HCT116 (cell line): ENCODE measurements at regions not wholly inside any gene's neighbourhood (a gene's known extent, or its start where the extent isn't known, plus 50 kb on each side); places are given as distances from the start of the nearest gene placed in this dataset.

Experiments used
- ATAC-seq: fragments of 200-7000 bp; cut with Tn5 transposase; 2 replicates; pipeline ENCODE4 v1.9.1; 2020; ENCODE audit warnings: mild to moderate bottlenecking, moderate library complexity
- BruUV-seq: library from RNA; stranded (reverse); fragments of 400-500 nt; replicated peaks from 2 replicates; lab custom pipeline; 2021; lab: Mats Ljungman, UMichigan
- CTCF ChIA-PET: fragments of 300-600 bp; sonication (Branson Sonifier 250); formaldehyde crosslinking; loops from one replicate; lab custom pipeline; 2021; ENCODE audit warnings: antibody characterized with exemption; lab: Charles Lee
- POLR2A ChIA-PET: fragments of 300-600, 350-600 bp; sonication (Branson Sonifier 250); formaldehyde crosslinking; loops from one replicate; lab custom pipeline; 2021; ENCODE audit warnings: antibody characterized with exemption; lab: Charles Lee
- RAD21 ChIA-PET, 2 experiments: fragments of 300-600 bp; sonication (Branson Sonifier 250); formaldehyde crosslinking; loops; one replicate each; lab custom pipeline; 2023; ENCODE audit warnings: low total read pairs in 2 of 2; ENCODE audit not compliant: uncharacterized antibody in 2 of 2, unreplicated experiment in 2 of 2, low non-redundant PET in 1 of 2; lab: Charles Lee
- DNase-seq: peaks from one replicate; pipeline ENCODE4 v3.0.0-alpha.2; 2010; ENCODE audit warnings: low read depth, low spot score
- H2AFZ ChIP-seq: fragments of 200-600 bp; shearing (Covaris generic), sonication (generic); 2 replicates; pipeline ENCODE4 v1.6.1; 2017; ENCODE audit warnings: low read depth, mixed run types, mixed read lengths, antibody characterized with exemption, low read length; ENCODE audit not compliant: poor library complexity, severe bottlenecking
- H3K27ac ChIP-seq: 2 replicates; pipeline ENCODE4 v1.5.1; 2012; ENCODE audit warnings: low read depth, low read length
- H3K27me3 ChIP-seq: fragments of 200-600 bp; sonication (generic); 2 replicates; pipeline ENCODE4 v1.6.1; 2016; ENCODE audit warnings: mixed run types, low read length, mixed read lengths; ENCODE audit not compliant: insufficient read depth
- H3K36me3 ChIP-seq, 2 experiments: fragments of 200-500 bp in 1 of 2; fragments of 200-600 bp in 1 of 2; sonication (Bioruptor generic) in 1 of 2; sonication (generic) in 1 of 2; 2 replicates each; pipeline versions ENCODE4 v1.5.1 to v1.6.1; 2014 to 2016; ENCODE audit warnings: low read length in 2 of 2, inconsistent platforms in 1 of 2, mixed read lengths in 1 of 2, mixed run types in 1 of 2; ENCODE audit not compliant: insufficient read depth in 2 of 2, control insufficient read depth in 1 of 2
- H3K4me1 ChIP-seq, 2 experiments: fragments of 200-600 bp in 1 of 2; sonication (generic) in 1 of 2; 2 replicates each; pipeline versions ENCODE4 v1.5.1 to v1.6.1; 2012 to 2017; ENCODE audit warnings: low read length in 2 of 2, inconsistent platforms in 1 of 2, mild to moderate bottlenecking in 1 of 2, mixed read lengths in 1 of 2, mixed run types in 1 of 2, moderate library complexity in 1 of 2; ENCODE audit not compliant: insufficient read depth in 2 of 2, control insufficient read depth in 1 of 2
- H3K4me2 ChIP-seq: fragments of 200-600 bp; sonication (generic); 2 replicates; pipeline ENCODE4 v1.6.1; 2017; ENCODE audit warnings: mixed run types, low read length, mixed read lengths
- H3K4me3 ChIP-seq, 2 experiments: fragments of 200-600 bp in 1 of 2; sonication (generic) in 1 of 2; replicated peaks in 1 of 2; 2 replicates each; pipeline ENCODE4 v1.5.1; 2011 to 2016; ENCODE audit warnings: low read length in 2 of 2, control low read depth in 1 of 2, low read depth in 1 of 2, mild to moderate bottlenecking in 1 of 2, mixed read lengths in 1 of 2, mixed run types in 1 of 2
- H3K79me2 ChIP-seq: fragments of 200-600 bp; sonication (generic); 2 replicates; pipeline ENCODE4 v1.6.1; 2017; ENCODE audit warnings: mild to moderate bottlenecking, mixed run types, low read length, moderate library complexity, mixed read lengths; ENCODE audit not compliant: insufficient read depth
- H3K9ac ChIP-seq: fragments of 200-600 bp; sonication (generic); 2 replicates; pipeline ENCODE4 v1.6.1; 2016; ENCODE audit warnings: low read length, mixed read lengths
- H3K9me2 ChIP-seq: fragments of 200-600 bp; sonication (generic), shearing (Covaris generic); 2 replicates; pipeline ENCODE4 v1.6.1; 2017; ENCODE audit warnings: mixed run types, mild to moderate bottlenecking, moderate library complexity; ENCODE audit not compliant: insufficient read depth
- H3K9me3 ChIP-seq, 2 experiments: fragments of 200-500 bp in 1 of 2; fragments of 200-600 bp in 1 of 2; sonication (Bioruptor generic) in 1 of 2; sonication (generic) in 1 of 2; 2 replicates each; pipeline ENCODE4 v1.6.1; 2014 to 2017; ENCODE audit warnings: low read length in 2 of 2, mixed read lengths in 2 of 2, inconsistent platforms in 1 of 2, low read depth in 1 of 2, mild to moderate bottlenecking in 1 of 2, mixed run types in 1 of 2, moderate library complexity in 1 of 2; ENCODE audit not compliant: control insufficient read depth in 1 of 2, insufficient read depth in 1 of 2
- H4K20me1 ChIP-seq: fragments of 200-600 bp; sonication (generic), shearing (Covaris generic); 2 replicates; pipeline ENCODE4 v1.6.1; 2017; ENCODE audit warnings: mixed run types, mild to moderate bottlenecking, moderate library complexity; ENCODE audit not compliant: insufficient read depth
- CBX3 ChIP-seq: IDR thresholded peaks from 2 replicates; pipeline ENCODE4 v1.6.1; 2012; ENCODE audit warnings: low read depth
- CEBPB ChIP-seq: IDR thresholded peaks from 2 replicates; pipeline ENCODE4 v1.6.1; 2012; ENCODE audit warnings: low read depth
- EGR1 ChIP-seq: IDR thresholded peaks from 2 replicates; pipeline ENCODE4 v1.6.1; 2012; ENCODE audit warnings: low read depth
- JUND ChIP-seq: IDR thresholded peaks from 2 replicates; pipeline ENCODE4 v1.6.1; 2012
- POLR2A ChIP-seq: IDR thresholded peaks from 2 replicates; pipeline ENCODE4 v1.7.0; 2011; ENCODE audit warnings: borderline replicate concordance; ENCODE audit not compliant: insufficient read depth, insufficient read length; ENCODE audit errors: extremely low read depth
- SIN3A ChIP-seq: IDR thresholded peaks from 2 replicates; pipeline ENCODE4 v1.6.1; 2012; ENCODE audit warnings: low read depth
- YY1 ChIP-seq: IDR thresholded peaks from 2 replicates; pipeline ENCODE4 v1.6.1; 2011; ENCODE audit warnings: low read length, low read depth, moderate library complexity, mild to moderate bottlenecking; ENCODE audit not compliant: insufficient replicate concordance; ENCODE audit errors: extremely low read depth
- ZBTB33 ChIP-seq: IDR thresholded peaks from 2 replicates; pipeline ENCODE4 v1.6.1; 2011; ENCODE audit warnings: mild to moderate bottlenecking, low read length, moderate library complexity; ENCODE audit not compliant: insufficient replicate concordance; ENCODE audit errors: extremely low read depth
- ZNF274 ChIP-seq: fragments of 200-500 bp; sonication (Bioruptor generic); IDR thresholded peaks from 2 replicates; pipeline ENCODE4 v1.6.1; 2014; ENCODE audit warnings: mild to moderate bottlenecking, low read depth, low read length, inconsistent platforms
- intact Hi-C: fragments of 100-400 bp; cut with micrococcal nuclease; formaldehyde crosslinking; loops from 2 replicates; pipeline ENCODE4 v1.10.0; 2022
- TF ChIP-seq, protein P1 (sequence below), 3 experiments: fragments of 200-600 bp in 1 of 3; sonication (generic) in 1 of 3; IDR thresholded peaks in 2 of 3; conservative IDR thresholded peaks in 1 of 3; 2 replicates each; pipeline ENCODE4 v1.5.1; 2012 to 2017; ENCODE audit warnings: low read depth in 2 of 3, low read length in 2 of 3, antibody characterized with exemption in 1 of 3, borderline replicate concordance in 1 of 3, control low read depth in 1 of 3, mild to moderate bottlenecking in 1 of 3, mixed read lengths in 1 of 3, mixed run types in 1 of 3, moderate library complexity in 1 of 3; ENCODE audit not compliant: insufficient read depth in 1 of 3

DNA sequence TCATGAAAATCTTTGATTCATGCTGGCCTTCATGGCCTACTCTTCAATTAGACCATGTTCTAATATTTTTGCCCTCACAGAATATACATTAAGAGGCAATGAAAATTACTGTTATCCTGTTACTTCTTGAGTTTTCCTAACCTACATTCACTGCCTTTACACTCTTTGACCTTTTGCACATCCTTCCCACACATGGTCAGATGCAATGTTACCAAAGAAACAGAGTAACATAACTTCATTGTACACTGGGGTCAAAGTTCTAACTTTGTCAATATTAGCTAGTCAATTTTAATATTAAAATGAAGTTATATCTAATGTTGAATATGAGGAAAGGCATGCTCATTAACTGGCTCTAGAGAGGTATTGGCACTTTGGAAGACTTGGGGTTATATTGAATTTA lies 284.8 kb downstream of the TEX13C start:
- H3K9me3 ChIP-seq, result no peaks in the 10 kb centered on the region
- no peak overlapping the region for H3K9ac ChIP-seq
- no TSS peak for BruUV-seq
- DNase-seq, result no peak
- ChIA-PET POLR2A (no interaction called here), CTCF (no interaction called here), RAD21 (no interaction called here)
- no peaks in the 10 kb centered on the region for H4K20me1 ChIP-seq
- H3K9me2 ChIP-seq, result no peaks in the 10 kb centered on the region
- no peaks in the 10 kb centered on the region for H3K79me2 ChIP-seq
- TF ChIP-seq JUND, result no peak
- TF ChIP-seq CEBPB, result no peak
- no peak for TF ChIP-seq CBX3
- TF ChIP-seq YY1, result no peak
- TF ChIP-seq POLR2A, result no peak
- TF ChIP-seq EGR1, result no peak
- TF ChIP-seq ZNF274, result no peak
- TF ChIP-seq ZBTB33, result no peak
- no peak for TF ChIP-seq SIN3A
- TF ChIP-seq, protein P1, sequence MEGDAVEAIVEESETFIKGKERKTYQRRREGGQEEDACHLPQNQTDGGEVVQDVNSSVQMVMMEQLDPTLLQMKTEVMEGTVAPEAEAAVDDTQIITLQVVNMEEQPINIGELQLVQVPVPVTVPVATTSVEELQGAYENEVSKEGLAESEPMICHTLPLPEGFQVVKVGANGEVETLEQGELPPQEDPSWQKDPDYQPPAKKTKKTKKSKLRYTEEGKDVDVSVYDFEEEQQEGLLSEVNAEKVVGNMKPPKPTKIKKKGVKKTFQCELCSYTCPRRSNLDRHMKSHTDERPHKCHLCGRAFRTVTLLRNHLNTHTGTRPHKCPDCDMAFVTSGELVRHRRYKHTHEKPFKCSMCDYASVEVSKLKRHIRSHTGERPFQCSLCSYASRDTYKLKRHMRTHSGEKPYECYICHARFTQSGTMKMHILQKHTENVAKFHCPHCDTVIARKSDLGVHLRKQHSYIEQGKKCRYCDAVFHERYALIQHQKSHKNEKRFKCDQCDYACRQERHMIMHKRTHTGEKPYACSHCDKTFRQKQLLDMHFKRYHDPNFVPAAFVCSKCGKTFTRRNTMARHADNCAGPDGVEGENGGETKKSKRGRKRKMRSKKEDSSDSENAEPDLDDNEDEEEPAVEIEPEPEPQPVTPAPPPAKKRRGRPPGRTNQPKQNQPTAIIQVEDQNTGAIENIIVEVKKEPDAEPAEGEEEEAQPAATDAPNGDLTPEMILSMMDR (IDR thresholded peaks at IDR 0.05 in 2 of 3, conservative IDR thresholded peaks at IDR 0.05 in 1 of 3; ENCODE audit: borderline replicate concordance in 1 of 3, insufficient read depth in 1 of 3, low read depth in 2 of 3, low read length in 2 of 3), result no peak
- H3K36me3 ChIP-seq, result no peaks in the 10 kb centered on the region
- H3K4me3 ChIP-seq, result no peak overlapping the region
- H2AFZ ChIP-seq, result no peak overlapping the region
- H3K4me1 ChIP-seq, result no peaks in the 10 kb centered on the region
- ATAC-seq, result no peak
- H3K4me2 ChIP-seq, result no peak overlapping the region
- no peaks in the 10 kb centered on the region for H3K27me3 ChIP-seq
- no peak overlapping the region for H3K27ac ChIP-seq
- intact Hi-C loops, result no loop called here
